Osteocyte (in vitro differentiated cells): ENCODE measurements at regions not wholly inside any gene's neighbourhood (a gene's known extent, or its start where the extent isn't known, plus 50 kb on each side); places are given as distances from the start of the nearest gene placed in this dataset.

Experiments used
- DNase-seq: peaks from one replicate; pipeline ENCODE4 v3.0.0; 2021; ENCODE audit warnings: mixed read lengths; ENCODE audit not compliant: unreplicated experiment; ENCODE audit errors: extremely low spot score
- H3K27ac Mint-ChIP-seq: one replicate; pipeline ENCODE4 v1.8.0; 2021; ENCODE audit warnings: mild to moderate bottlenecking, mixed read lengths; ENCODE audit not compliant: unreplicated experiment
- H3K27me3 Mint-ChIP-seq: one replicate; pipeline ENCODE4 v1.8.0; 2021; ENCODE audit warnings: mixed read lengths; ENCODE audit not compliant: unreplicated experiment
- H3K36me3 Mint-ChIP-seq: one replicate; pipeline ENCODE4 v1.8.0; 2021; ENCODE audit warnings: mixed read lengths; ENCODE audit not compliant: unreplicated experiment
- H3K4me1 Mint-ChIP-seq: one replicate; pipeline ENCODE4 v1.8.0; 2021; ENCODE audit warnings: mixed read lengths; ENCODE audit not compliant: unreplicated experiment
- H3K4me3 Mint-ChIP-seq: one replicate; pipeline ENCODE4 v1.8.0; 2021; ENCODE audit warnings: mild to moderate bottlenecking, moderate library complexity, mixed read lengths; ENCODE audit not compliant: unreplicated experiment
- H3K9me3 Mint-ChIP-seq: one replicate; pipeline ENCODE4 v1.8.0; 2021; ENCODE audit warnings: mixed read lengths; ENCODE audit not compliant: unreplicated experiment
- TF ChIP-seq, protein P1 (sequence below): fragments of 200-600 bp; sonication (generic); IDR thresholded peaks from 2 replicates; pipeline ENCODE4 v1.5.0; 2021; ENCODE audit warnings: antibody characterized with exemption, mild to moderate bottlenecking, moderate library complexity

DNA sequence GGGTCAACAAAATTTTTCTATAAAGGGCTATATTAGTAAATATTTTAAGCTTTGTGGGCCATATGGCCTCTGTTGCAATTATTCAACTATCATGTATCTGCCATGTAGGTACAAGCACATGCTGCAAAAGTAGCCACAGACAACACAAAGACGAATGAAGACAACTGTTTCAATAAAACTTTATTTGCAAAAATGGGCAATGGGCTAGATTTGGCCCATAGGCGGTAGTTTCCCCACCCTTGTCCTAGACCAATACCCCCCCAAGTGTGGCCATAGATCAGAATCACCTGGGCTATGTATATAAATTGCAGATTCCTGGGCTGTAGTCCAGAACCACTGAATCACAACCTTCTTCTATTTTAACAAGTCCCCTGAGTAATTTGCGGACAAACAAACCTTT, 331.0 kb upstream of the PSMD7 start:
- Mint-ChIP-seq H3K27ac (no peak overlapping the region), H3K4me3 (no peak overlapping the region), H3K36me3 (no peaks in the 10 kb centered on the region), H3K4me1 (no peaks in the 10 kb centered on the region), H3K27me3 (peaks cover 3% of the 10 kb centered on the region), H3K9me3 (peaks cover 6% of the 10 kb centered on the region)
- TF ChIP-seq, protein P1, sequence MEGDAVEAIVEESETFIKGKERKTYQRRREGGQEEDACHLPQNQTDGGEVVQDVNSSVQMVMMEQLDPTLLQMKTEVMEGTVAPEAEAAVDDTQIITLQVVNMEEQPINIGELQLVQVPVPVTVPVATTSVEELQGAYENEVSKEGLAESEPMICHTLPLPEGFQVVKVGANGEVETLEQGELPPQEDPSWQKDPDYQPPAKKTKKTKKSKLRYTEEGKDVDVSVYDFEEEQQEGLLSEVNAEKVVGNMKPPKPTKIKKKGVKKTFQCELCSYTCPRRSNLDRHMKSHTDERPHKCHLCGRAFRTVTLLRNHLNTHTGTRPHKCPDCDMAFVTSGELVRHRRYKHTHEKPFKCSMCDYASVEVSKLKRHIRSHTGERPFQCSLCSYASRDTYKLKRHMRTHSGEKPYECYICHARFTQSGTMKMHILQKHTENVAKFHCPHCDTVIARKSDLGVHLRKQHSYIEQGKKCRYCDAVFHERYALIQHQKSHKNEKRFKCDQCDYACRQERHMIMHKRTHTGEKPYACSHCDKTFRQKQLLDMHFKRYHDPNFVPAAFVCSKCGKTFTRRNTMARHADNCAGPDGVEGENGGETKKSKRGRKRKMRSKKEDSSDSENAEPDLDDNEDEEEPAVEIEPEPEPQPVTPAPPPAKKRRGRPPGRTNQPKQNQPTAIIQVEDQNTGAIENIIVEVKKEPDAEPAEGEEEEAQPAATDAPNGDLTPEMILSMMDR, result no peak
- no peak for DNase-seq

DNA sequence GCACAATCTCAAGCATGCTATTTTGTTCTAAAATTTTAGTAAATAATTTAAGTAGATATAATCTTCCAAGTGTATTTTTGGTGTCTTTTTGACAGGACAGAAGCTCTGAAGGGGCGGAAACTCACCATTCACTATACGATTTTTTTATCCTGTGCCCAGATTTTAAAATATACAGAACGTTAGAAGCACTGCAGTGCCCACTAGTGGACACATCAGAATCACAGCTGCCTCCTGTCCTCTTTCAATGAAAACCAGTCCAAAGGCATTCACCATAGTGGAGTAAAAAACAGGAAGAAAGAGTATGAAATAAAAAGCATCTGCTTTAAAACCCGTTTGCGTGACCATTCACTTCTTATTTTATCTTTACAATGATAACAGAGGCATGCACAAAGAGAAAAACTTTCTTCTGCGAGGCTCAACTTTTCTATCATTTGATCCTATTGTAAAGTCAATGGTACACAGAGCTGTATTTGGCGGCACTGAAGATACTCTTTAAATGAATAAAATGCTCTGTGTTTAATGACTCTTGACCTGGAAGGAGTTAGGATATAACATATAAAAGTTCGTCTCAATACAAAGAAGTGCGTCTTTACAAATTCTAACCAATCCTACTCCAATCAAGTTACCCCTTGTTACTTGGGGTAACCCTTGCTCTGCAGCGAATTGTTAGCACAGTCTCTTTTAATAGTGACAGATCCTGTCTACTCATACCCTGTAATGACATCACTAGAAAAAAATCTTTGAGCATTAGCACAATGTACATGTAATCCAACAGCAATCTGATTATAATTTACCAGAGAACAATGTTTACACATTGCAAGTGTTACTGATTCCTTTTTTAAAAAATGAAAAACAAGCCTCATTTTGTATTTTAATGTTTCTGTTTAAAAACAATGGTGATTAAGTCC, 339.8 kb upstream of the PSMD7 start:
- TF ChIP-seq, protein P1, result peak; percentile 89
- Mint-ChIP-seq H3K36me3 (no peaks in the 10 kb centered on the region), H3K4me3 (no peak overlapping the region), H3K9me3 (peaks cover 4% of the 10 kb centered on the region), H3K27ac (no peak overlapping the region), H3K4me1 (peaks cover under 1% of the 10 kb centered on the region), H3K27me3 (peaks cover under 1% of the 10 kb centered on the region)
- DNase-seq, result no peak

DNA sequence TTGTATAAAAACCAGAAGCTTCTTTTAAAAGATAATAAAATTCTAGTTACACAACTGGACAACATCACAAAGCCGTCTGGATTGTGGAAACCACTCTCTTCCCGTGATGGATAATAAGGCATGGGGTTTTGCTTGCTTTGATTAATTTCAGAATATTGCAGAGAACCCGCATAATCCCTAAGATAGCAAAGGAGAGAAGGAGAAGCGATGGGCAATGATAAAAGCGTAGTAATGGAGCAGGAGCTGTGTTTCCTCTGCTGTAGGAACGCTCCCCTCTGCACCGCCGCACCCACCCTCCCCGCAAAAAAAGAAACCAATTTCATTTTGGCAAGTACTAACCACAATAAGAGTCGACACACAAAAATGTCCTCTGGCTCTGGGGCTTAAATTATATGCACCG, 340.9 kb upstream of the PSMD7 start:
- no peak overlapping the region for H3K27ac Mint-ChIP-seq
- peaks cover 3% of the 10 kb centered on the region for H3K27me3 Mint-ChIP-seq
- H3K4me3 Mint-ChIP-seq, result no peak overlapping the region
- H3K9me3 Mint-ChIP-seq, result no peaks in the 10 kb centered on the region
- no peak for DNase-seq
- H3K36me3 Mint-ChIP-seq, result no peaks in the 10 kb centered on the region
- H3K4me1 Mint-ChIP-seq, result peaks cover 6% of the 10 kb centered on the region
- TF ChIP-seq, protein P1, result no peak

DNA sequence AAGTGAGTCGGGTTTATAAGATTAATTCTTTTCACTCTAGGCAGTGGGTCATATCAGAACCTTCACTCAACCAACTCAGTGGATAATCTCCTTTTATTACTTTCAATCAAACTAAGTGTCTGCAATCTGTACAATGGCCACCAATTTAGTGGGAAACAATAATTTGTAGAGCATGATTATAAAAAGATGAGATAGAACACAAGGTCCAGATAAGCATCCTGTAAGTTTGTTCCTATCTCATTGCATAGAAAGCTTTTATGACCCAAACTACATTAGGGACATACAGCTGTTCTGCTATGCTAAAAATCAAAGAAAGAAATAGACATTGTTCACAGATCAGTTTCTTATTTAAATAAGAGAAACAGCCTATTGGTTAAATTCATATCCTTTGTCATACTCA, 341.4 kb upstream of the PSMD7 start:
- Mint-ChIP-seq H3K4me3 (no peak overlapping the region), H3K27me3 (peaks cover 3% of the 10 kb centered on the region), H3K36me3 (no peaks in the 10 kb centered on the region), H3K9me3 (no peaks in the 10 kb centered on the region), H3K4me1 (peaks cover 6% of the 10 kb centered on the region), H3K27ac (no peak overlapping the region)
- TF ChIP-seq, protein P1, result no peak
- DNase-seq, result no peak

- DNase-seq, result no peak
- TF ChIP-seq, protein P1, result no peak
- Mint-ChIP-seq H3K27ac (no peak overlapping the region), H3K9me3 (no peaks in the 10 kb centered on the region), H3K27me3 (peaks cover 3% of the 10 kb centered on the region), H3K4me1 (peaks cover 10% of the 10 kb centered on the region), H3K4me3 (no peak overlapping the region), H3K36me3 (no peaks in the 10 kb centered on the region)
Observed at GRCh38 chr16:73951481-73951880, 345.1 kb upstream of the PSMD7 start.
